Inferior parietal cortex (tissue), 1 donor: ENCODE measurements at regions not wholly inside any gene's neighbourhood (a gene's known extent, or its start where the extent isn't known, plus 50 kb on each side); places are given as distances from the start of the nearest gene placed in this dataset.
"Not testable (repeated sequence)": the region's sequence is repeated elsewhere in the genome, so short reads cannot be mapped to it uniquely, and the experiment has no call there.

Source experiments
- DNase-seq: peaks from one replicate; pipeline ENCODE4 v3.0.0-alpha.2; 2016; ENCODE audit errors: extremely low spot score

- DNase-seq = no peak
Observed at GRCh38 chrX:25851141-25851540, 287.0 kb upstream of the MAGEB18 start.

- no peak for DNase-seq
Observed at GRCh38 chrX:25853002-25853479, 285.1 kb upstream of the MAGEB18 start.

- no peak for DNase-seq
Observed at GRCh38 chrX:25858273-25858880, 279.8 kb upstream of the MAGEB18 start.

- no peak for DNase-seq
Observed at GRCh38 chrX:25860322-25860721, 277.8 kb upstream of the MAGEB18 start.

GRCh38 chrX:25869761-25870160 is 268.4 kb upstream of the MAGEB18 start:
- DNase-seq = no peak

- DNase-seq = no peak
Observed at GRCh38 chrX:25872786-25873185, 265.4 kb upstream of the MAGEB18 start.

- DNase-seq = no peak
Observed at GRCh38 chrX:25873196-25873595, 264.9 kb upstream of the MAGEB18 start.

- no peak for DNase-seq
Observed at GRCh38 chrX:25878806-25879205, 259.3 kb upstream of the MAGEB18 start.

GRCh38 chrX:25882503-25882902 is 255.6 kb upstream of the MAGEB18 start:
- DNase-seq = not testable (repeated sequence)

GRCh38 chrX:25897758-25898157 is 240.4 kb upstream of the MAGEB18 start:
- no peak for DNase-seq

GRCh38 chrX:25905728-25906127 is 232.4 kb upstream of the MAGEB18 start:
- not testable (repeated sequence) for DNase-seq

GRCh38 chrX:25925946-25926345 is 212.2 kb upstream of the MAGEB18 start:
- no peak for DNase-seq

GRCh38 chrX:25928316-25928715 is 209.8 kb upstream of the MAGEB18 start:
- DNase-seq = no peak

- no peak for DNase-seq
Observed at GRCh38 chrX:25941087-25941486, 197.1 kb upstream of the MAGEB18 start.

- no peak for DNase-seq
Observed at GRCh38 chrX:25941559-25942250, 196.4 kb upstream of the MAGEB18 start.

- no peak for DNase-seq
Observed at GRCh38 chrX:25968920-25969319, 169.2 kb upstream of the MAGEB18 start.

- DNase-seq = no peak
Observed at GRCh38 chrX:25976683-25977310, 161.3 kb upstream of the MAGEB18 start.

GRCh38 chrX:25998687-25999086 is 139.5 kb upstream of the MAGEB18 start:
- no peak for DNase-seq

GRCh38 chrX:26007462-26007861 is 130.7 kb upstream of the MAGEB18 start:
- no peak for DNase-seq

- no peak for DNase-seq
Observed at GRCh38 chrX:26008042-26008441, 130.1 kb upstream of the MAGEB18 start.

GRCh38 chrX:26008691-26009090 is 129.5 kb upstream of the MAGEB18 start:
- DNase-seq = no peak

GRCh38 chrX:26019386-26019785 is 118.8 kb upstream of the MAGEB18 start:
- no peak for DNase-seq

- no peak for DNase-seq
Observed at GRCh38 chrX:26026179-26026578, 112.0 kb upstream of the MAGEB18 start.
